GM19238 (cell line): ENCODE measurements at regions not wholly inside any gene's neighbourhood (a gene's known extent, or its start where the extent isn't known, plus 50 kb on each side); places are given as distances from the start of the nearest gene placed in this dataset.
"Not testable (repeated sequence)": the region's sequence is repeated elsewhere in the genome, so short reads cannot be mapped to it uniquely, and the experiment has no call there.

Experiments
- DNase-seq: peaks from one replicate; pipeline ENCODE4 v3.0.0; 2011; ENCODE audit warnings: low spot score; ENCODE audit not compliant: insufficient read length

GRCh38 chr10:30734901-30735300, 105.3 kb upstream of the LYZL2 start:
- DNase-seq = no peak

DNA sequence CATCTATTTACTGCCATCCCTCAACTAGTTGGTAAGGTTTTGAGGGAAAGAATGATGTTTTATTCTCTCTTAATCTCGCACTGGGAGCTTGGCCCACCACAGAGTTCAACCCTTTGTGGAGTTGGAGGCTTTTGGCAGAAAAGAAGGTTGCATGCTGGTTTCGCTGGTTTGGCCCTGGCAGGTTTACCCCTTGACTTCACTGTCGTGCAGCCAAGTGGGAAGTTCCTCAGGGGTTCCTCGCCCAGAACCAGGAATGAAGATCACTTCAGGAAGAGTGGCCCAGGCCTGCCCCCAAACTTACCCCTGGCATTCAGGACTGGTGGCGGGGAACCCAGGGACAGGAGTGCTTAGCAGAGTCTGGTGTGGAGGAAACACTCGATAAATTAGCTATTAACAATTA, 103.1 kb upstream of the LYZL2 start:
- DNase-seq = no peak

DNA sequence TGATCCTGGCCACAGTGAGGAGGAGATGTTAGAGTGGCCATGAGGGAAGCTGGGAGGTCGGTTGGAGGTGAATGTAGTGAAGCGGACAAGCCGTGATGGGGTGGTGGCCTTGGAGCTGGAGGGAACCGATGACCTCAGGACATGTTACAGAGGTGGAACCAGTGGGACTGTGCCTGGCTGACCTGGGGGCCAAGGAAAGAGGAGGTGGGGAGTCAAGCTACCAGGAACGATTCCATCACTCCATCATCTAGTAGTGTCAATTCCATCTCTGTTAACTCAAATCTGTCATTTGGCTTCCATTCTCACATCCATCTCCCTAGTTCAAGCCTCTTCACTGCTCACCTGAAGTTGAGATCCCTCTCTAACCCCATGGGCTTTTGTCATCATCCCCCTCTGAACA, 102.4 kb upstream of the LYZL2 start:
- no peak for DNase-seq

DNA sequence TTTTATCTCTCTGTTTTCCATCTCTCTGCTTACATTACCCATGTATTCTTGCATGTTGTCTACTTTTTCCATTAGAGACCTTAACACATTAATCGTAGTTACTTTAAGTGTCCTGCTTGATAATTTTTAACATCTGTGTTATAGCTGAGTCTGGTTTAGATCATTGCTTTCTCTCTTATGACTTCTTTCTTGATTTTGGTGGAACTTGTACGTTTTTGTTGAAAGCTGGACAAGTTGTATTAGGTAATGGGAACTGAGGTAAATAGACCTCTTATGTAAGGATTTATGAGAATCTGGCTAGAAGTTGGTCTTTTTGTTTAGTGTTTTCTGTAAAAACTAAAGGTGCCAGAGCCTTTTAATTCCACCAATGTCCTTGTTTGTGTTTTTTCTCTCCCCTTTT, 100.8 kb upstream of the LYZL2 start:
- no peak for DNase-seq

GRCh38 chr10:30728766-30729165, 99.2 kb upstream of the LYZL2 start:
- no peak for DNase-seq

DNA sequence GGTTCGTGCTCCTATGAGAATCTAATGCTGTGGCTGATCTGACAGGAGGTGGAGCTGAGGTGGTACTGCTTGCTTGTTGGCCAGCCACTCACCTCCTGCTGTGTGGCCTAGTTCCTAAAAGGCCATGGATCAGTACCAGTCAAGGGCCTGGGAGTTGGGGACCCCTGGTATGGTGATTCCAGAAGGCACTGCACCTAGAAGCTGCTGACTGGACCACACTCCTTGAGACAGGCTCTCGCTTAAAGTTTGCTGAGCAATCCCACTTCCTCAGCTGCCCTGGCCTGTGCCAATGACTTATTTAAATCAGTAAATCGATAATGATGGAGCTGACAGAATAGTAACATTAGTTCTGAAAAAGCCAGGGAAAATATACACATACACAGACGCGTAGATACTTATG, 98.6 kb upstream of the LYZL2 start:
- DNase-seq = no peak

DNA sequence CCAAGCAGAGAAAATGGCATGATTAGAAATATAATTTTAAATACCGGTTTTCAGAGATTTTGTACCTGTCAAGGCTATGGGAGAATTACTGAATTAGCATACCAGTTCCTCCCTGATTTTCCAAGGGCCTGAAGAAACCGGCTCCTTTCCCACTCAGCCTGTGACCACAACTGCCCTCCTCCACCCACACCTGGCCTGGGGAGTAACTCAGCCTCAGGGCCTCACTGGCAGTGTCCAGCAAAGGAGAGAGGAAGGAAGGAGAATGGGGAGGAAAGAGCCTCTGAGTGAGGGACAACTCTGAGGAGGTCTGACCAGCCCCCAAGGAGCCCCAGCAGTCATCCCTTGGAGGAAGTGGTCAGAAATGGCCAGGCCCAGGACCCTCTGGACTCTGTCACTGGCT, 98.0 kb upstream of the LYZL2 start:
- no peak for DNase-seq

GRCh38 chr10:30726783-30727414, 97.3 kb upstream of the LYZL2 start:
- not testable (repeated sequence) for DNase-seq

- no peak for DNase-seq
These were observed 96.1 kb upstream of the LYZL2 start for GRCh38 chr10:30725661-30726060.

- DNase-seq = no peak
These were observed 94.7 kb upstream of the LYZL2 start for GRCh38 chr10:30724296-30724695.

GRCh38 chr10:30722956-30723620, 93.5 kb upstream of the LYZL2 start:
- no peak for DNase-seq

- DNase-seq = no peak
These were observed 90.3 kb upstream of the LYZL2 start for GRCh38 chr10:30719832-30720231.

DNA sequence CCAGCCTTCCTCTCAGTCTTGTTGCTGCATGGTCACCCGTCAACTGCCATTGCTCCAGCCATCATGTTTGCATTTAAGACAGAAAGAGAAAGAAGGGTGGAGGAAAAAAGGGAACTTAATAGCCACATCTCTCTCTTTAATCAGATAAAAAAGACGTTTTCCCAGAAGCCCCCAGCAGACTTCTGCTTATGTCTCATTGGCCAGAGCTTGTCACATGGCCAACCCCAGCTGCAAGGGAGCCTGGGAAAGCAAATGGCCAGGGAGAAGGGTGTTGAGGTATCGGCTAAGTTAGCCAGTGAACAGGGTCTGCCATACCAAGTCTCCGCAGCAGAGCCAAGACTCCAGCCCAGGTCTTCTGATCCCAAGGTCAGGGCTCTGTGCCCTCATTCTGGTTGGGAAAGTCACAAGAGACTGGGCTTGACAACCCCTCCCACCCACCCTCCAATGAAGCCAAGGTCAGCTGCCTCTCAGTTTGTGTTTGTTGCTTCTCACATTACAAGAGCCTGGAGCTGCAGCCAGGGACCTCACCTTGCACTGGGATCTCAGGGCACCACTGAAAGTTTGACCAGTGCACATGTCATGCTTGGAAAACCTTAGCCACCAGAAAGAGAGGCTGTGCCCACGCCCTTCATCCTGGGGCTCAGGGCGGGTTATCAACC, 80.3 kb upstream of the LYZL2 start:
- no peak for DNase-seq

DNA sequence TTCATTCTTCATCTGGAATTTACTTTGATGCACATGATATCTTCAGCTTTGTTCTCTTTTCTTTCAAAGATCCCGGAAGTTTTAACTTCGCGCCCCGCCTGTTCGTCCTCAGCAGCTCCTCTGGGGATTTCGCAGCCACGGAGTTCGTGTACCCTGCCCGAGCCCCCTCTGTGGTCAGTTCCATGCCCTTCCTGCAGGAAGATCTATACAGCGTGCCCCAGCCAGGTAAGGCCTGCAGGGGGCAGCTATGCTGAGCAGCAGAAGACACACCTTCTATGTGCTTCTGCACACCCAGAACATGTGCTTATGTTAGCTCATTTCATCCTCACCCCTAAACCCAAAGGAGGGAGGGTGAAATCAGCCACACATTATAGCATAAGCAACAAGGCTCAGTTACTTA, 79.7 kb upstream of the LYZL2 start:
- no peak for DNase-seq

DNA sequence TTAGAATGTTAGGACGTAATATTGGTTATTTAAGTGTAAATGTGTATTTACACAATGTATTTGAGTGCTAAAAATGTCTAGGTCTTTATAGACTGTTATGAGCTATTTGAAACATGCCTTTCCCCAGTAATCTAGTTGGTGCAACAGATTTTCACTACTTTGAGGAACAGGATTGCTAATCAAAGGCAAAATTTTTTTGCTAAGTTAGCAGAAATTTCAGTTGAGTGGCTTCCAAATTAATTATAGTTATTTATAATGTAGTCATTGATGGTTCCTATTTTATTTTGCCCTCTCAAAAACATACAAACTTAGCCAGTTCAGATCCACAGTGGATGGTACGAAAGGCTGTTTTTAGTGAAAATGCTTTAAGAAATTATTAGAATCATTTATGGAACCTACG, 78.7 kb upstream of the LYZL2 start:
- no peak for DNase-seq

GRCh38 chr10:30706189-30706588, 76.6 kb upstream of the LYZL2 start:
- DNase-seq = not testable (repeated sequence)

DNA sequence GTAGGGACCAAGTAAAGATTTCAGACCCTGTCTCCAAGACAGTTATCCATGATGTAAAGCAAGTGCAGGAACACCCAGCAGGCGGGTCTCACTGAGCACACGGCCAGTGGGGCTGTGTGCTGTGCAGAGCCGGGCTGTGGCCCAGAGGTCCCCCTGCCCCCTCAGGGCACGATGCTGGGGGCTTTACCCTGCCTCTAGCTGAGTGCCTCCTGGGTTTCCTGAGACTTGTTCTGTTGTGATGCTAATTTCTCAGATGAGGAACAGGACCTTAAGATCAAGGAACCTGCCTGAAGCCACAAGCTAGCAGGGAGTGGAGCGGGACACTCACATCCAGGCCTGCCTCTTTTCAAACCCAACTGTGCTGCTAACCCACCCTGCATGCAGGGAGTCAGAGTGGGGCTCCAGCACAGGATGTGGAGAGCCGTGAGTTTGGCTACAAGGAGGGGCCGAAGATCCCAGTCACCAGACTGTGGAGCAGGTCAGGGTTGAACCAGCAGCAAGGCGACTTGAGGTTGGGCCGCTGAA, 76.1 kb upstream of the LYZL2 start:
- no peak for DNase-seq

GRCh38 chr10:30705101-30705624, 75.6 kb upstream of the LYZL2 start:
- no peak for DNase-seq

GRCh38 chr10:30704601-30705100, 75.1 kb upstream of the LYZL2 start:
- not testable (repeated sequence) for DNase-seq

DNA sequence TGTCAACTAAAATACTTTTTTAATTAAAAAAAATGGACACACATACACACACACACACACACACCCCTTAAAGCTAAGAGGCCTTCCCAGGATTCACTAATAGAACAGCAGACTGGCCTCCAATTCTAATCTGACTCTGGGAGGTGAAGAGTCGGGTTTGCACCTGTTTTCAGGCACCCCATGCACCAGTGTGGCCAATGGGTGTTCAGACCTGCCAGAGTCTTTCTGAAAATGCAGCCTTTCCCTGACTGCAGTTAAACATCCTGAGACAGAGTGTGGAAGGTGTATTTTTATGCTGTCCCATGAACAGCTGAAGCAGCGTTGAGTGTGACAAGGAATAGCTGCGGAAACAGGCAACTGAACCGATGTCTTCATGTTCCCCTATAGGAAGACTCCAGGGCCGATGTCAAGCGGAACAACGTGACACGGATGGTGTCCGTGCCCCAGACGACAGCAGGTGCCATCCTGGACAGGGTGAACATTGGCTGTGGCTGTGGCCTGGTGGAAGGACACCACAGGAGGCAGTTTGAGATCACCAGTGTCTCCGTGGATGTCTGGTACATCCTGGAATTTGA, 74.6 kb upstream of the LYZL2 start:
- no peak for DNase-seq

DNA sequence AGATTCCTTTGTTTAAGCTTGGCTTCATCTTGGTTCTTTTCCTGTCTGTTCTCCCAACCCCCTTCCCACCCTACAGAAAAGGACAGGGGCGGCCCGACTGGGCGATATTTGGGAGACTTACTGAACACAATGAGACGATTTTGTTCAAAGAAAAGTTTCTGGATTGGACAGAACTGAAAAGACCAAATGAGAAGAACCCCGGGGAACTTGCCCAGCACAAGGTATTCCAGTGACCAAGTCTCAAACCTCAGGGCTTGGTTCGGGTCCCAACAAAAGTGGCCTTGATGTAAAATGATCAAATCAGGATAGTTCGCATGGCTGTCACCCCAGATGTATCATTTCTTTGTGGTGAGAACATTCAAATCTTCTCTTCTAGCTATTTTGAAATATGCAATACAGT, 73.9 kb upstream of the LYZL2 start:
- DNase-seq = not testable (repeated sequence)

DNA sequence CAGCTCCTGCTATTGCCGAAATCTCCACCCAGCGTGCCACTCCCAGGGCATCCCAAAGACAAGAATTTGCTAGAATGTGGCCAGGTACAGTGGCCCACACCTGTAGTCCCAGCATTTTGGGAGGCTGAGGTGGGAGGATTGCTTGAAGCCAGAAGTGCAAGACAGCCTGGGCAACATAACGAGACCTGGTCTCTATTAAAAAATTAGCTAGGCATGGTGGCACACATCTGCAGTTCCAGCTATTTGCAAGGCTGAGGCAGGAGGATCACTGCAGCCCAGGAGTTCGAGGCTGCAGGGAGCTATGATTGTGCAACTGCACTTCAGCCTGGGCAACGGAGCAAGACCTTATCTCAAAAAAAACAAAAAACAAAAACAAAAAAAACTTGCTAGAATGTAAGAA, 73.3 kb upstream of the LYZL2 start:
- no peak for DNase-seq
